Fibroblast of lung (primary cell): ENCODE measurements at regions not wholly inside any gene's neighbourhood (a gene's known extent, or its start where the extent isn't known, plus 50 kb on each side); places are given as distances from the start of the nearest gene placed in this dataset.

Experiments used
- EZH2 ChIP-seq: IDR thresholded peaks from 2 replicates; pipeline ENCODE4 v1.5.1; 2012; ENCODE audit warnings: low read length, control low read depth, mild to moderate bottlenecking; ENCODE audit errors: missing control alignments
- TF ChIP-seq, protein P1 (sequence below), 2 donors: IDR thresholded peaks in 1 of 2; conservative IDR thresholded peaks in 1 of 2; 1 replicate in 1 of 2; 2 replicates in 1 of 2; pipeline ENCODE4 v1.5.1; 2011 to 2012; ENCODE audit warnings: low read length in 2 of 2, control low read depth in 1 of 2, inconsistent platforms in 1 of 2, low read depth in 1 of 2, mild to moderate bottlenecking in 1 of 2

DNA sequence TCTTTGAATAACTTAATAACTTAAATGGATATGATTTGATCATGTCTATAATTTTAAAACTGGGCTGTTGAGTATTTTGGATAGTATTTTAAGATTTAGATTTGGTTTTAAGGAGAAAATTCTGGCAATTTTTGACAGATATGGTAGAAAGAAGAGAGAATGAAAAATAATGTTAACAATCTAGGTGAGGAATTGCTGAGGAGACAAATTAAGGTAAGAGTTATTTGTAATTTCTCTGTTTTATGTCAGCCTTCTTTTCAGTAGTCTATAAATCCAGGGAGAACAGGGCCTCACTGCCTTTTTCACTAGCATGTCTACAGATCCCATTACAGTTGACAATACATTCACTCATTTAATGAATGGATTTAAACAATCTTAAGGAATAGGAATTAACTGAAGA, 144.7 kb downstream of the SERPINI1 start:
- TF ChIP-seq, protein P1, sequence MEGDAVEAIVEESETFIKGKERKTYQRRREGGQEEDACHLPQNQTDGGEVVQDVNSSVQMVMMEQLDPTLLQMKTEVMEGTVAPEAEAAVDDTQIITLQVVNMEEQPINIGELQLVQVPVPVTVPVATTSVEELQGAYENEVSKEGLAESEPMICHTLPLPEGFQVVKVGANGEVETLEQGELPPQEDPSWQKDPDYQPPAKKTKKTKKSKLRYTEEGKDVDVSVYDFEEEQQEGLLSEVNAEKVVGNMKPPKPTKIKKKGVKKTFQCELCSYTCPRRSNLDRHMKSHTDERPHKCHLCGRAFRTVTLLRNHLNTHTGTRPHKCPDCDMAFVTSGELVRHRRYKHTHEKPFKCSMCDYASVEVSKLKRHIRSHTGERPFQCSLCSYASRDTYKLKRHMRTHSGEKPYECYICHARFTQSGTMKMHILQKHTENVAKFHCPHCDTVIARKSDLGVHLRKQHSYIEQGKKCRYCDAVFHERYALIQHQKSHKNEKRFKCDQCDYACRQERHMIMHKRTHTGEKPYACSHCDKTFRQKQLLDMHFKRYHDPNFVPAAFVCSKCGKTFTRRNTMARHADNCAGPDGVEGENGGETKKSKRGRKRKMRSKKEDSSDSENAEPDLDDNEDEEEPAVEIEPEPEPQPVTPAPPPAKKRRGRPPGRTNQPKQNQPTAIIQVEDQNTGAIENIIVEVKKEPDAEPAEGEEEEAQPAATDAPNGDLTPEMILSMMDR (conservative IDR thresholded peaks at IDR 0.05 in 1 of 2, IDR thresholded peaks at IDR 0.05 in 1 of 2; ENCODE audit: low read depth in 1 of 2, low read length in 2 of 2) = no peak
- TF ChIP-seq EZH2 = no peak
